ENCODE measurements at regions not wholly inside any gene's neighbourhood (a gene's known extent, or its start where the extent isn't known, plus 50 kb on each side); places are given as distances from the start of the nearest gene placed in this dataset.

DNA sequence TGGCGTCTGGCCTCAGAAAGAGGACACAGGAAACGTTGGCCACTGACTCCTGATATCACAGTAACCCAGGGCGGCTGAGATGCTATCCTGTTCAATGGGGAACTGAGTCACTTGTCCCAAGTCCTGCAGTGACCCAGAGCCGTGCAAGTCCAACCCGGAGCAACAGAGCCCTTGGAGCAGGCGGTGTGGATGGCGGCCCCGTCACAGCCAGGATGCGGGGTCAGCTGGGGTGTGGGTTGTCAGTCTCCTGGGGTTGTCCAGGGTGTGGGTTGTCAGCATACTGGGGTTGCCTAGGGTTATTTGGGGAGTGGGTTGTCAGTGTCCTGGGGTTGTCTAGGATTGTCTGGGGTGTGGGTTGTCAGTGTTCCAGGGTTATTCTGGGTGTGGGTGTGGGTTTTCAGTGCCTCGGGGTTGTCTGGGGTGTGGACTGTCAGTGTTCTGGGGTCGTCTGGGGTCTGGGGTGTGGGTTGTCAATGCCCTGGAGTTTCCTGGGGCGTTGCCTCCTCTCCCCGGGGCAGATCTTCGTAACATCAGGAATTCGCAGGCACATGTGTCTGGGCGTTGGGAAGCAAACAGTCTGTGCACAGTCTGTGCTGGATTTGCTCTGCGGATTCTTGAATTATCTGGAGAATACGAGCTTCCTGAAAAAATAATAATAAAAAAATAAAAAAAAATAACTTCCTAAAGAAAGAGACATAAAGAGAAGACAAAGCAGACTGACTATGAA is 257.5 kb downstream of the PARP8 start:
- H3K36me3 ChIP-seq: no peaks in the 10 kb centered on the region
- H3K27ac ChIP-seq: peak overlapping the region in 1 of 4 donors; percentile 24
- TF ChIP-seq, protein P1, sequence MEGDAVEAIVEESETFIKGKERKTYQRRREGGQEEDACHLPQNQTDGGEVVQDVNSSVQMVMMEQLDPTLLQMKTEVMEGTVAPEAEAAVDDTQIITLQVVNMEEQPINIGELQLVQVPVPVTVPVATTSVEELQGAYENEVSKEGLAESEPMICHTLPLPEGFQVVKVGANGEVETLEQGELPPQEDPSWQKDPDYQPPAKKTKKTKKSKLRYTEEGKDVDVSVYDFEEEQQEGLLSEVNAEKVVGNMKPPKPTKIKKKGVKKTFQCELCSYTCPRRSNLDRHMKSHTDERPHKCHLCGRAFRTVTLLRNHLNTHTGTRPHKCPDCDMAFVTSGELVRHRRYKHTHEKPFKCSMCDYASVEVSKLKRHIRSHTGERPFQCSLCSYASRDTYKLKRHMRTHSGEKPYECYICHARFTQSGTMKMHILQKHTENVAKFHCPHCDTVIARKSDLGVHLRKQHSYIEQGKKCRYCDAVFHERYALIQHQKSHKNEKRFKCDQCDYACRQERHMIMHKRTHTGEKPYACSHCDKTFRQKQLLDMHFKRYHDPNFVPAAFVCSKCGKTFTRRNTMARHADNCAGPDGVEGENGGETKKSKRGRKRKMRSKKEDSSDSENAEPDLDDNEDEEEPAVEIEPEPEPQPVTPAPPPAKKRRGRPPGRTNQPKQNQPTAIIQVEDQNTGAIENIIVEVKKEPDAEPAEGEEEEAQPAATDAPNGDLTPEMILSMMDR (IDR thresholded peaks at IDR 0.05 in 4 of 5, conservative IDR thresholded peaks at IDR 0.05 in 1 of 5): no peak
- no peak for TF ChIP-seq POLR2A (IDR thresholded peaks at IDR 0.05)
- intact Hi-C loops (cut with DNase I; ENCODE audit: low total_unique reads) (no loop called here), in situ Hi-C loops (cut with MboI; ENCODE audit: low sequenced_read_pairs in 4 of 4) (no loop called here)
- ATAC-seq (no peak), DNase-seq (no peak)
- H3K9me3 ChIP-seq: no peaks in the 10 kb centered on the region
- no peak overlapping the region for H3K4me3 ChIP-seq
- H3K4me1 ChIP-seq: no peaks in the 10 kb centered on the region
- no peaks in the 10 kb centered on the region for H3K27me3 ChIP-seq

DNA sequence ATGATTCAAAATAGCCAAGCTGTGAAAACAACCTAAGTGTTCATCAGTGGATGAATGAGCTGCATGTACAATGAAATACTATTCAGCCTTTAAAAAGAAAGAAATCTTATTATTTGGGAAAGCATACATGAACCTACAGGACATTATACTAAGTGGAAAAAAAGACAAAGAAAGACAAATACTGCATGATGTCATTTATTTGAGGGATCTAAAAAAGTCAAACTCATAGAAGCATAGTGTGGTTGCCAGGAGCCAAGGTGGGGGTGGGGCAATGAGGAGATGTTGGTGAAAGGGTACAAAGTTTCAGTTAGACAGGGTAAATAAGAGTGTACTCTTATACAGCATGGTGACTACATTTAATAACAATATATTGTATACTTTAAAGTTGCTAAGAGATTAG is 261.5 kb downstream of the PARP8 start:
- H3K9me3 ChIP-seq: no peaks in the 10 kb centered on the region
- no peaks in the 10 kb centered on the region for H3K36me3 ChIP-seq
- ATAC-seq (no peak), DNase-seq (no peak)
- TF ChIP-seq POLR2A (IDR thresholded peaks at IDR 0.05): no peak
- TF ChIP-seq, protein P1 (IDR thresholded peaks at IDR 0.05 in 4 of 5, conservative IDR thresholded peaks at IDR 0.05 in 1 of 5): no peak
- in situ Hi-C loops (cut with MboI; ENCODE audit: low sequenced_read_pairs in 4 of 4) (no loop called here), intact Hi-C loops (cut with DNase I; ENCODE audit: low total_unique reads) (no loop called here)
- no peaks in the 10 kb centered on the region for H3K4me1 ChIP-seq
- H3K27me3 ChIP-seq: no peaks in the 10 kb centered on the region
- H3K27ac ChIP-seq: no peak overlapping the region
- H3K4me3 ChIP-seq: no peak overlapping the region

DNA sequence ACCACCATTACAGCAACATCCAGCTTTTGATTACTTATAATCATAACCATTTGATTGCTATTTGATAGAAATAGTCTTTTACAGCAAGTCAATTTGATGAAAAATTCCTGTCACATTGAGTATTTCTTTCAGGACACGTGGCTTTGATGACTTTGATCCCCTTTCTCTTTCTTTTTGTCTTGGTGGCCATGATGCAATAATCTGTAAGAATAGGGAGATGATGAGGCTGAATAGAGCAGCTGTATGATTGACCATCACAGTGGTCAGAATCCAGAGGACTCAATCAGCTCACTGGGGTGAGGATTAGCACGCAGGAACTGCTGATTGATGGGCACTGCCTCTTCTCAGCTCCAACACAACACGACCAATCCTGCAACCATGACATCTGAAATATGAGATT is 262.7 kb downstream of the PARP8 start:
- in situ Hi-C loops (cut with MboI; ENCODE audit: low sequenced_read_pairs in 4 of 4): no loop called here
- Histone ChIP-seq H3K27ac (no peak overlapping the region), H3K36me3 (no peaks in the 10 kb centered on the region), H3K4me1 (no peaks in the 10 kb centered on the region), H3K4me3 (no peak overlapping the region), H3K9me3 (no peaks in the 10 kb centered on the region), H3K27me3 (no peaks in the 10 kb centered on the region)
- intact Hi-C loops (cut with DNase I; ENCODE audit: low total_unique reads): no loop called here
- DNase-seq: no peak
- TF ChIP-seq, protein P1 (IDR thresholded peaks at IDR 0.05 in 4 of 5, conservative IDR thresholded peaks at IDR 0.05 in 1 of 5): no peak
- no peak for TF ChIP-seq POLR2A (IDR thresholded peaks at IDR 0.05)
- no peak for ATAC-seq

DNA sequence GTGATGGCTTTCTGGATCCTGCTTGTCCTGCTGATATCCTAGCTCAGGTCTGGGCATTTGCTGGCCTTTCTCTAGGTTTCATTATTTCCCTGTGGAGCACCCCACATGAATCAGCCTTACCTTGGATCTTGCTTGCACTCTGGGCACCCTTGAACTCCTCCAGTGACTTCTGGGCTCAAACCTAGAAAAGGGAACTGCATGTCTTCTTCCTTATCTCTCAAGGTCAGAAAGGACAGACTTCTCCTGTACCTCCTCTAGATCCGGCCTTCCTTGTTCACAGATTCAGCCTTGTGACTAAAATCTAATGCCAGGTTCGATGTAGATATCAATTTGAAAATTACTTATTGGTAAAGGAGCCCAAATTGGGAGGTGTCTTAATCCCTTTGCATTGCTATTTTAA is 267.9 kb downstream of the PARP8 start:
- no peak for TF ChIP-seq POLR2A (IDR thresholded peaks at IDR 0.05)
- TF ChIP-seq, protein P1 (IDR thresholded peaks at IDR 0.05 in 4 of 5, conservative IDR thresholded peaks at IDR 0.05 in 1 of 5): no peak
- no peaks in the 10 kb centered on the region for H3K4me1 ChIP-seq
- H3K9me3 ChIP-seq: no peaks in the 10 kb centered on the region
- H3K4me3 ChIP-seq: no peak overlapping the region
- in situ Hi-C loops (cut with MboI; ENCODE audit: low sequenced_read_pairs in 4 of 4): no loop called here
- ATAC-seq (no peak), DNase-seq (no peak)
- no peaks in the 10 kb centered on the region for H3K27me3 ChIP-seq
- no peak overlapping the region for H3K27ac ChIP-seq
- H3K36me3 ChIP-seq: no peaks in the 10 kb centered on the region
- intact Hi-C loops (cut with DNase I; ENCODE audit: low total_unique reads): no loop called here

DNA sequence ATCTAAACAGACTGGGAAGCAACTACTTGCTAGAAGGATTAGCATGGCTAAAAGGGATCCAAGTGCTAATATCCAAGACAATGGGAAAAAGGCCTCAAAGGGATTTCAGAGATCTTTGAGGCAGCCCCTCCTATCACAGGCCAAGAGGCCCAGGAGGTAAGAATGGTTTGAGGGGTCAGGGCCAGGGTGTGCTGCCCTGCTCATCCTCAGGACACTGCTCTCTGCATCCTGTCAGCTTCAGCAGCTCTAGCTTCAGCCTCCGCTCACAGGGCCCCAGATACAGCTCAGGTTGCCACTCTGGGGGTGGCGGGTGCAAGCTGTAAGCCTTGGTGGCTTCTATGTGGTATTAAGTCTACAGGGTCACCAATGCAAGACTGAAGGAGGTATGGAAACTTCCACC is 278.7 kb downstream of the PARP8 start:
- intact Hi-C loops (cut with DNase I; ENCODE audit: low total_unique reads): no loop called here
- Histone ChIP-seq H3K27me3 (no peaks in the 10 kb centered on the region), H3K4me1 (no peaks in the 10 kb centered on the region), H3K9me3 (no peaks in the 10 kb centered on the region), H3K27ac (no peak overlapping the region), H3K36me3 (no peaks in the 10 kb centered on the region), H3K4me3 (no peak overlapping the region)
- DNase-seq (no peak), ATAC-seq (no peak)
- in situ Hi-C loops (cut with MboI; ENCODE audit: low sequenced_read_pairs in 4 of 4): no loop called here
- TF ChIP-seq, protein P1 (IDR thresholded peaks at IDR 0.05 in 4 of 5, conservative IDR thresholded peaks at IDR 0.05 in 1 of 5): no peak
- no peak for TF ChIP-seq POLR2A (IDR thresholded peaks at IDR 0.05)

All from gastrocnemius medialis (tissue), 4 donors.